Common myeloid progenitor, CD34-positive (primary cell): ENCODE measurements at regions not wholly inside any gene's neighbourhood (a gene's known extent, or its start where the extent isn't known, plus 50 kb on each side); places are given as distances from the start of the nearest gene placed in this dataset.

Source experiments
- CTCF ChIA-PET: fragments of 350-600 bp; sonication (Branson Sonifier 250); formaldehyde crosslinking; loops from one replicate; lab custom pipeline; 2021; ENCODE audit warnings: antibody characterized with exemption; lab: Charles Lee
- POLR2A ChIA-PET: fragments of 350-600 bp; sonication (Branson Sonifier 250); formaldehyde crosslinking; loops from one replicate; lab custom pipeline; 2021; ENCODE audit warnings: antibody characterized with exemption; lab: Charles Lee
- DNase-seq, 3 donors: peaks; one replicate each; pipeline versions ENCODE4 v3.0.0 to v3.0.0-alpha.2; 2013
- H3K27ac ChIP-seq, 2 experiments: 1 replicate in 1 of 2; 2 replicates in 1 of 2; pipeline ENCODE4 v1.7.0; 2013; ENCODE audit warnings: inconsistent platforms in 2 of 2, low read length in 2 of 2, mild to moderate bottlenecking in 2 of 2, low read depth in 1 of 2, moderate library complexity in 1 of 2; ENCODE audit not compliant: severe bottlenecking in 2 of 2, insufficient read depth in 1 of 2, poor library complexity in 1 of 2
- H3K27me3 ChIP-seq, 5 experiments: replicated peaks in 2 of 5; 1 replicate in 3 of 5; 2 replicates in 2 of 5; pipeline versions ENCODE4 v1.6.1 to v1.7.0; 2013; ENCODE audit warnings: low read length in 4 of 5, mild to moderate bottlenecking in 2 of 5, moderate library complexity in 2 of 5, inconsistent platforms in 1 of 5; ENCODE audit not compliant: insufficient read depth in 5 of 5, control insufficient read depth in 4 of 5
- H3K36me3 ChIP-seq, 4 experiments: 1 replicate in 2 of 4; 2 replicates in 2 of 4; pipeline versions ENCODE4 v1.6.1 to v1.7.0; 2013; ENCODE audit warnings: low read length in 3 of 4, control low read depth in 1 of 4, mild to moderate bottlenecking in 1 of 4; ENCODE audit not compliant: control insufficient read depth in 4 of 4, insufficient read depth in 4 of 4
- H3K4me1 ChIP-seq, 4 experiments: 1 replicate in 3 of 4; 2 replicates in 1 of 4; pipeline versions ENCODE4 v1.6.1 to v1.7.1; 2013; ENCODE audit warnings: low read length in 3 of 4, mild to moderate bottlenecking in 3 of 4, control low read depth in 1 of 4, inconsistent platforms in 1 of 4, moderate library complexity in 1 of 4; ENCODE audit not compliant: control insufficient read depth in 4 of 4, insufficient read depth in 4 of 4; ENCODE audit errors: control extremely low read depth in 1 of 4
- H3K4me3 ChIP-seq, 7 experiments: 1 replicate in 4 of 7; 2 replicates in 3 of 7; pipeline versions ENCODE4 v1.5.1 to v1.7.0; 2013; ENCODE audit warnings: mild to moderate bottlenecking in 7 of 7, low read length in 6 of 7, moderate library complexity in 6 of 7, inconsistent platforms in 2 of 7, low read depth in 2 of 7, control low read depth in 1 of 7; ENCODE audit not compliant: insufficient read depth in 4 of 7, control insufficient read depth in 1 of 7; ENCODE audit errors: extremely low read depth in 1 of 7
- H3K9me3 ChIP-seq, 5 experiments: 1 replicate in 4 of 5; 2 replicates in 1 of 5; pipeline versions ENCODE4 v1.6.1 to v1.7.1; 2013; ENCODE audit warnings: low read length in 4 of 5, mild to moderate bottlenecking in 2 of 5, inconsistent platforms in 1 of 5, low read depth in 1 of 5, moderate library complexity in 1 of 5; ENCODE audit not compliant: control insufficient read depth in 4 of 5, insufficient read depth in 2 of 5; ENCODE audit errors: control extremely low read depth in 1 of 5
- WGBS: methylation state at CpG from one replicate; pipeline ENCODE4 v1.1.5; 2013; ENCODE audit not compliant: insufficient coverage; 5-methylcytosine and 5-hydroxymethylcytosine counted together

DNA sequence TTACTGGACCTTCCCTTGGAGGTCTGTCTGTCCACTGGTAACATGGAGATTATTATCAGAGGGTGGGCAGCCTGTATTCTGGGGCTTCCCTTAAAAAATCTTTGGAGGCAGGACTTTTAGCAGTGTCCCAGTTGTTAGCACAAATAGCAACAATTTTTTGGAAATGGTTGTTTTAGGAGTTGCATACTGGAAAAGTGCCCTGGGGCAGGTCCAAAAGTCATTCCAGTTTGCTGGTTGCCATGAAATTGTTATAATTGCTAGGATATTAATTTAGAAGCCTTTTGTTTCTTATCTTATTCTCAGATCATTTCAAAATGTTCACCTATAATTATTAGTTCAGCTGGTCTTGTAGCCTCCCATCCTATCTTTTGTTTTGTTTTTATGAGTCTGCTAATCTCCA lies 71.0 kb downstream of the PTGS2 start:
- POLR2A ChIA-PET, result no interaction called here
- Histone ChIP-seq H3K27me3 (no peaks in the 10 kb centered on the region), H3K9me3 (no peaks in the 10 kb centered on the region), H3K36me3 (no peaks in the 10 kb centered on the region), H3K27ac (no peak overlapping the region), H3K4me1 (no peaks in the 10 kb centered on the region), H3K4me3 (no peak overlapping the region)
- no peak for DNase-seq
- CTCF ChIA-PET, result interaction anchor here (0.6 to 6.7 kb wide), 5 partner anchors 10 to 377 kb away, joined by 3 to 44 read pairs (median 8); partner anchors contain the start of gene PTGS2

DNA sequence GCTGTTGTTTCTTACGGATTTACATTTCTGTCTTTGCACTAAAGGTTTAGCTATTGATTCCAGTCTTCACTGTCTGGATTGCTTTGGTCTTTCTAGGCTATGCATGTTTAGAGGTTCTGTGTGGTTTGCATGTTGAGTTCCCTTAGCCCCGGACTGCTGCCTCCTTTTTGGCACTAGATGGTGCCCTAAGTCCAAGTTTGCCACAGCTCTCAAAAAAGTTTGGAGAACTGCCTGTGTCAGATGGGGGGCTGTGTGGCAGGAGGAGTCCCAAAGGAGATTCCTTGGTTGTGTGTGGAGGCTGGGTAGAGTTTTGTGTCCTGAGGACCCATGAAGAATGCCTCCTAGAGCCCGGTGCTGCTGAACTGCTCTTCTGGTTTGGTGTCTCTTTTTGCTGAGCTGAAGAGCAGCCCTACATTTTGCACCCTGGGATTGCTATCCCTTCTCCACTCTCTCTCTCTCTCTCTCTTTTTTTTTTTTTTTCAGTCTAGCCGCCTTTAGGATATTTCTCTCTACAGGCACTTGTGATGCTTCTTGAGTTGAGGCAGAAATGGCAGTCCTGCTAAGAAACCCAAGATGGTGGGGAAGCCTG lies 74.4 kb downstream of the PTGS2 start:
- no peaks in the 10 kb centered on the region for H3K4me1 ChIP-seq
- WGBS, result 76% methylated on average over 2 of the region's 4 CpGs
- H3K27me3 ChIP-seq, result no peaks in the 10 kb centered on the region
- no peaks in the 10 kb centered on the region for H3K36me3 ChIP-seq
- H3K9me3 ChIP-seq, result no peaks in the 10 kb centered on the region
- no peak overlapping the region for H3K27ac ChIP-seq
- POLR2A ChIA-PET, result interaction anchor here (1.1 kb wide), 1 partner anchor 74 kb away, joined by 4 read pairs; the partner anchor contains the start of gene PTGS2
- peak; percentile 74 to 85 (median 80) for DNase-seq
- H3K4me3 ChIP-seq, result no peak overlapping the region
- CTCF ChIA-PET, result interaction anchor here (0.9 to 3.7 kb wide), 34 partner anchors 9 to 391 kb away, joined by 3 to 32 read pairs (median 4); partner anchors contain the start of gene PTGS2

DNA sequence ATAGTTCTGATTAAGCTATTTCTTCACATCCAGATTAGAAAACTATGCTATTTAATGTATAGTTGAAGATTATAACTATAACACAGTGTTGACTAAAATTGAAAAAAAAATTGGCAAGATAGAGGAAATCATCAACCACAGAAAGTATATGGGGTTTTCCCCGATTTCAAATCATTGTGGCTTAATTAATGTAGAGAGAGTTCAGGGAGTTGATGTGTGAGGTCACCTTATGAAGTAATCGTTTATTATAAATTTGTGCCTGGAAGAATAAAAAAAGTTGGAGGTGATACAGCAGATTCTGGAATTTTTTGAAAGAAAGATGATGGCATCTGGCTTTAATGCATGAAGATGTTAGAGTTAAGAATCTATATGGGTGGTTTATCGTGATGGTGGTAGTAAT lies 84.3 kb downstream of the PTGS2 start:
- no peak overlapping the region for H3K4me3 ChIP-seq
- no peaks in the 10 kb centered on the region for H3K27me3 ChIP-seq
- H3K4me1 ChIP-seq, result no peaks in the 10 kb centered on the region
- DNase-seq, result peak in 2 of 3 donors; percentile 44 to 54
- ChIA-PET POLR2A (no interaction called here), CTCF (no interaction called here)
- no peaks in the 10 kb centered on the region for H3K36me3 ChIP-seq
- WGBS, result 86% methylated on average over 2 of the region's 3 CpGs
- no peak overlapping the region for H3K27ac ChIP-seq
- peaks cover 0 to 14% (median 0%) of the 10 kb centered on the region in 5 experiments for H3K9me3 ChIP-seq

DNA sequence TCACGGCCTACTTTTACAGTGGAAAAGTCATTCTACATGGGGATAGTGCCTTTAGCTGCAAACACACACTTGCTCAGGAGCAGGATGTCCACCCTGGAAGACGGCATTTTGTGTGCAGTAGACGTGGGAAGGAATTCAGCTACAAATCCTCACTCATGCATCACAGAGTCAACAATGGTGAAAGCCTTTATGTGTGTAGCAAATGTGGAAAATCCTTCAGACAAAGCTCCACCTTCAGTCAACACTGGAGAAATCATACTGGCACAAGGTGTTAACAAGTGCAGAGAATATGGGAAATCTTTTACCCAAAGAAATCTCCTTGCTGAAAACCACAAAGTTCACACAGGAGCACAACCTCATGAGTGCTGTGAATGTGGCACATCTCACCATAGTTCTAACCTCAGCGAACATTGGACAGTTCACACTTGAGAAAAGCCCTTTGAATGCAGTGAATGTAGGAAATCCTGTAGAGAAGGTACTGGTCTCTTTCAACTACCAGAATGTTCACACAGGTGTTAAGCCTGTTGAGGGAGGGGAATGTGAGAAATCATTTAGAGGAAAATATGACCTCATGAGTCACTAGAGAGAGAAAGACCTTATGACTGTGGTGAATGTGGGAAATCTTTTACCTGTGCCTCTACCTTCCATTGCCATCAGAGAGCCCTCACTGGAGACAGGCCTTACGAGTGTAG lies 101.8 kb downstream of the PTGS2 start:
- H3K36me3 ChIP-seq, result no peaks in the 10 kb centered on the region
- no peak overlapping the region for H3K27ac ChIP-seq
- H3K27me3 ChIP-seq, result peaks cover 0 to 20% (median 7%) of the 10 kb centered on the region in 5 experiments
- peaks cover 0 to 9% (median 0%) of the 10 kb centered on the region in 5 experiments for H3K9me3 ChIP-seq
- no peak overlapping the region for H3K4me3 ChIP-seq
- peaks cover 4 to 26% (median 13%) of the 10 kb centered on the region in 4 experiments for H3K4me1 ChIP-seq
- 100% methylated on average over 2 of the region's 5 CpGs for WGBS
- no peak for DNase-seq
- CTCF ChIA-PET, result no interaction called here
- POLR2A ChIA-PET, result no interaction called here

DNA sequence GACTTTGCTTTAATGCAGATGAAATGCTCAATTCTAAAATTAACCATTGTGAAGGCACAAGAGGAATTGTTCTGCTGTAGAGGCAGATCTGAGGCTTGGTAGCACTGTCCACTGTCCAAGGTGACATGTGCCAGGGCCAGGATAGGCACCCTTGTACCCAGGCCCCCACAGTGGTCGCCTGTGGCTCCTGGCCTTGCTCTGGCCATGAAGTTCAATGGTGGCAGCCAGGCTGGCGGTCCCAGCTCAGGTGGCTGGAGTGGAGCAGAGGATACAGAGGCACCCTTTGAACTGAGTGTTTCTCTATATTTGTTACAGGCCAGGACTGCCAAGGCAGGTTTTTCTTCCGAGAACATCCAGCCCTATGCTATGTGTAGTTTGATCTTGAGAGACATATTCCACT lies 102.6 kb downstream of the PTGS2 start:
- no peak overlapping the region for H3K27ac ChIP-seq
- CTCF ChIA-PET, result interaction anchor here (1.2 kb wide), 1 partner anchor 9 kb away, joined by 4 read pairs; no protein-coding TSS in a partner anchor
- POLR2A ChIA-PET, result no interaction called here
- no peak overlapping the region for H3K4me3 ChIP-seq
- no peak for DNase-seq
- peaks cover 4 to 29% (median 13%) of the 10 kb centered on the region in 4 experiments for H3K4me1 ChIP-seq
- no peaks in the 10 kb centered on the region for H3K36me3 ChIP-seq
- WGBS, result 90% methylated on average over 2 of the region's 3 CpGs
- H3K27me3 ChIP-seq, result peaks cover 0 to 22% (median 7%) of the 10 kb centered on the region in 5 experiments
- peaks cover 0 to 2% (median 0%) of the 10 kb centered on the region in 5 experiments for H3K9me3 ChIP-seq

DNA sequence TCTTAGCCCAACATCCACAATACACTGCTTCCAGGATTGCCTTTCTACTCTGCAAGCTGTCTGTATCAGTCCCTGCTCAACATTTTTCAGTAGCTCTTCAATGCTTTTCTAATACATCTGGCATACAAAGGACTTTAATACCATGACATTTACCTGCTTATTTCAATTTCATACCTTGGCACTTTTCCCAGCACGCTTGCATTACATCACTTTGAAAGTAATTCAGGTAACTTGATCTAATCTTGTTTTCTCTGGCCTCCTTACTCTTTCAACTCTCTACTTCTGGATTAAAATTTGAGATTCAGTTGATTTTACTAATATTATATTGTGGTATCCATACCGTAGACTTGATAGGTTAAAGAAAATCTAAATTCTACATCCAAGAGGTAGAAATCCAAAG lies 103.0 kb downstream of the PTGS2 start:
- H3K36me3 ChIP-seq, result no peaks in the 10 kb centered on the region
- ChIA-PET POLR2A (no interaction called here), CTCF (interaction anchor here (1.2 kb wide), 1 partner anchor 9 kb away, joined by 4 read pairs; no protein-coding TSS in a partner anchor)
- H3K9me3 ChIP-seq, result no peaks in the 10 kb centered on the region
- no CpG with 5 or more reads among the region's 2 CpGs for whole genome bisulfite sequencing
- no peak overlapping the region for H3K4me3 ChIP-seq
- no peak overlapping the region for H3K27ac ChIP-seq
- DNase-seq, result no peak
- peaks cover 4 to 34% (median 13%) of the 10 kb centered on the region in 4 experiments for H3K4me1 ChIP-seq
- H3K27me3 ChIP-seq, result peaks cover 0 to 22% (median 7%) of the 10 kb centered on the region in 5 experiments

DNA sequence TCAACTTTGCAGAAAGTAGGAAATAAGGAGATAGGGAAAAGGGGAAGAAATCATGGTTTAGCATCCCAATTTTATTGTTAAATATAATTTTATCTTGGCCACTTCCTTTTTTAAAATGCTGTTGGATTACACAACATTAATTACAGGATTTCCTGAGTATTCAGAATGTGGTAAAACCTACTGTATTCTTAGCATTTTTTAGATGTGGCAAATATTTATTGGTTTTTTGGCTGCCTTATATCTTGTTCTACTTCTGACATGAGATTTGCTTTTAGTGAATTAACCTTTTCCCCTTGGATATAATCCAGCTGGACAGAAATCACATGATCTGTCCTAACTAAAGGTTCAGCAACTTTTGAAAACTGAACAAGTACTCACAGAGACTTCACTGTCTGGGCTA lies 104.9 kb downstream of the PTGS2 start:
- Histone ChIP-seq H3K4me1 (peaks cover 4 to 34% (median 13%) of the 10 kb centered on the region in 4 experiments), H3K4me3 (no peak overlapping the region), H3K27me3 (peaks cover 0 to 22% (median 7%) of the 10 kb centered on the region in 5 experiments), H3K9me3 (no peaks in the 10 kb centered on the region), H3K36me3 (no peaks in the 10 kb centered on the region), H3K27ac (no peak overlapping the region)
- DNase-seq, result peak in 2 of 3 donors; percentile 51 to 58
- ChIA-PET POLR2A (no interaction called here), CTCF (interaction anchor here (1.7 kb wide), 1 partner anchor 12 kb away, joined by 3 read pairs; no protein-coding TSS in a partner anchor)
